Mesendoderm (in vitro differentiated cells): ENCODE measurements at regions not wholly inside any gene's neighbourhood (a gene's known extent, or its start where the extent isn't known, plus 50 kb on each side); places are given as distances from the start of the nearest gene placed in this dataset.
A peak's percentile ranks its signal among the peaks of the same experiment; 100 is the strongest.
"Not testable (repeated sequence)": the region's sequence is repeated elsewhere in the genome, so short reads cannot be mapped to it uniquely, and the experiment has no call there.

ENCODE experiments used
- DNase-seq: peaks from one replicate; pipeline ENCODE4 v3.0.0; 2013
- H2AK5ac ChIP-seq: 2 replicates; pipeline ENCODE4 v1.6.1; 2013; ENCODE audit warnings: low read length, inconsistent platforms
- H2BK120ac ChIP-seq: 2 replicates; pipeline ENCODE4 v1.6.1; 2013; ENCODE audit warnings: low read depth, mild to moderate bottlenecking, low read length, moderate library complexity, mixed read lengths
- H2BK15ac ChIP-seq: replicated peaks from 2 replicates; pipeline ENCODE4 v1.6.1; 2013; ENCODE audit warnings: low read depth, mild to moderate bottlenecking, moderate library complexity
- H2BK5ac ChIP-seq: 2 replicates; pipeline ENCODE4 v1.6.1; 2013; ENCODE audit warnings: low read length, inconsistent platforms
- H3K18ac ChIP-seq: 2 replicates; pipeline ENCODE4 v1.6.1; 2013; ENCODE audit warnings: mild to moderate bottlenecking, low read length, mixed read lengths
- H3K23ac ChIP-seq: one replicate; pipeline ENCODE4 v1.6.1; 2013; ENCODE audit warnings: low read length
- H3K27ac ChIP-seq: 2 replicates; pipeline ENCODE4 v1.5.1; 2013; ENCODE audit warnings: low read depth, mild to moderate bottlenecking, inconsistent platforms, low read length, moderate library complexity
- H3K27me3 ChIP-seq: 2 replicates; pipeline ENCODE4 v1.6.1; 2013; ENCODE audit warnings: low read length, control low read depth, mild to moderate bottlenecking, inconsistent platforms; ENCODE audit not compliant: insufficient read depth, poor library complexity
- H3K36me3 ChIP-seq: 2 replicates; pipeline ENCODE4 v1.6.1; 2013; ENCODE audit warnings: low read length, inconsistent platforms; ENCODE audit not compliant: control insufficient read depth, insufficient read depth
- H3K4ac ChIP-seq: one replicate; pipeline ENCODE4 v1.6.1; 2013; ENCODE audit warnings: low read depth, mild to moderate bottlenecking, low read length, moderate library complexity
- H3K4me1 ChIP-seq: 2 replicates; pipeline ENCODE4 v1.6.1; 2013; ENCODE audit warnings: low read depth, low read length, inconsistent platforms; ENCODE audit not compliant: control insufficient read depth
- H3K4me2 ChIP-seq: 2 replicates; pipeline ENCODE4 v1.6.1; 2013; ENCODE audit warnings: low read length
- H3K4me3 ChIP-seq: 2 replicates; pipeline ENCODE4 v1.5.1; 2013; ENCODE audit warnings: mild to moderate bottlenecking, low read length
- H3K56ac ChIP-seq: one replicate; pipeline ENCODE4 v1.6.1; 2013; ENCODE audit warnings: low read length
- H3K79me1 ChIP-seq: 2 replicates; pipeline ENCODE4 v1.6.1; 2013; ENCODE audit warnings: low read length, inconsistent platforms
- H3K79me2 ChIP-seq: 2 replicates; pipeline ENCODE4 v1.6.1; 2013; ENCODE audit warnings: mild to moderate bottlenecking, low read length; ENCODE audit not compliant: control insufficient read depth, insufficient read depth
- H3K9ac ChIP-seq: 2 replicates; pipeline ENCODE4 v1.6.1; 2013; ENCODE audit warnings: low read length, inconsistent platforms
- H4K5ac ChIP-seq: one replicate; pipeline ENCODE4 v1.6.1; 2013; ENCODE audit warnings: low read length
- H4K8ac ChIP-seq: one replicate; pipeline ENCODE4 v1.6.1; 2013; ENCODE audit warnings: low read depth, mild to moderate bottlenecking, control low read depth, low read length, moderate library complexity
- WGBS: extraction: QIAGEN DNeasy Blood & Tissue Kit; methylation state at CpG from one replicate; pipeline ENCODE4 v1.1.7; 2013; ENCODE audit warnings: low lambda C conversion rate, missing lambda C conversion rate; ENCODE audit not compliant: insufficient coverage; ENCODE audit errors: extremely low coverage; 5-methylcytosine and 5-hydroxymethylcytosine counted together

DNA sequence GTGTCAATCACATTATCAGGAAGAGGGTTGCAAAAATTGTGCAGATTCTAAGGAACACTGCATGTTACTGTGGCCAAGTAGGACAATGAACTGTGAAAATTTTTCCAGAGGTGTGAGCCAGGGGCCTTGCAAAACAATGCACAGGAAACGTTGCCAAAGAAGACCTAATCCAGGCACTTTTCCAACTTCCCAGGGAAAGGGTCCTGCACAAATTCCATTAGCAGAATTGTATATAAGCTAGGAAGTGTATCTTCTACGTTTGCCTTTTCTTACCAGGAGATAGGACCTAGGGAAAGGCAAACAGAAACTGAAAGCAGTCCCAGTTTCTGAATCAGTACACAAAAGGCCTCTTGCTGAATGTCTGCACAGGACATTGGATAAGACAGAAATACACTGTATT, 1888.3 kb upstream of the CELF4 start:
- Histone ChIP-seq H3K18ac (no peak overlapping the region), H3K9ac (no peak overlapping the region), H2BK120ac (no peak overlapping the region), H3K23ac (no peak overlapping the region), H4K5ac (no peak overlapping the region), H2BK5ac (no peak overlapping the region), H3K4ac (no peak overlapping the region), H3K27me3 (no peaks in the 10 kb centered on the region), H3K27ac (no peak overlapping the region), H3K4me3 (no peak overlapping the region), H3K79me1 (no peaks in the 10 kb centered on the region), H3K79me2 (no peaks in the 10 kb centered on the region), H2AK5ac (no peak overlapping the region), H3K4me1 (peaks cover 2% of the 10 kb centered on the region), H3K36me3 (no peaks in the 10 kb centered on the region), H4K8ac (no peak overlapping the region), H3K4me2 (no peak overlapping the region), H3K56ac (no peak overlapping the region), H2BK15ac (no peak overlapping the region)
- WGBS, result no CpG with 5 or more reads among the region's 2 CpGs
- DNase-seq, result peak; percentile 24

- H2AK5ac ChIP-seq, result no peak overlapping the region
- no peak for DNase-seq
- no peak overlapping the region for H2BK120ac ChIP-seq
- no peaks in the 10 kb centered on the region for H3K27me3 ChIP-seq
- H2BK5ac ChIP-seq, result no peak overlapping the region
- H3K18ac ChIP-seq, result no peak overlapping the region
- no peak overlapping the region for H3K56ac ChIP-seq
- H3K4me3 ChIP-seq, result no peak overlapping the region
- no peak overlapping the region for H3K23ac ChIP-seq
- no peak overlapping the region for H4K5ac ChIP-seq
- H3K9ac ChIP-seq, result no peak overlapping the region
- peaks cover 2% of the 10 kb centered on the region for H3K4me1 ChIP-seq
- H3K79me2 ChIP-seq, result no peaks in the 10 kb centered on the region
- H3K79me1 ChIP-seq, result no peaks in the 10 kb centered on the region
- no peak overlapping the region for H4K8ac ChIP-seq
- no CpG with 5 or more reads among the region's 2 CpGs for WGBS
- H3K27ac ChIP-seq, result no peak overlapping the region
- H3K4me2 ChIP-seq, result no peak overlapping the region
- H2BK15ac ChIP-seq, result peak overlapping the region; percentile 11
- no peaks in the 10 kb centered on the region for H3K36me3 ChIP-seq
- H3K4ac ChIP-seq, result no peak overlapping the region
Observed at GRCh38 chr18:39453356-39453755, 1887.8 kb upstream of the CELF4 start.

DNA sequence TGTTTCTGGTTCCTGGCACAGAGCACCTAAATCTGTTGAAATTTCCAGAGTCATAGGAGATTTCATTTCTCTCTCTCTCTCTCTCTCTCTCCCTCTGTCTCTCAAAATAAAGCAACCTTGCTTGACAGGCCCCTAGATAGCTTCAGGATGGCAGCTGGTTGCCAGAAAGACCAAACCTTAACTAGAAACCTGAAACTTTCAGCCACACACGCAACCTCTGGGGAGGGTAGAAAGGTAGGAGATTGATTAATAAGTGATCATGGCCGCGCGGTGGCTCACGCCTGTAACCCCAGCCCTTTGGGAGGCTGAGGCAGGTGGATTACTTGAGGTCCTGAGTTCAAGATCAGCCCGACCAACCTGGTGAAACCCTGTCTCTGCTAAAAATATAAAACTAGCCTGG, 1885.4 kb upstream of the CELF4 start:
- Histone ChIP-seq H3K79me2 (no peaks in the 10 kb centered on the region), H3K4me3 (no peak overlapping the region), H4K8ac (no peak overlapping the region), H3K18ac (no peak overlapping the region), H3K4me2 (no peak overlapping the region), H3K27ac (no peak overlapping the region), H4K5ac (no peak overlapping the region), H2BK15ac (no peak overlapping the region), H3K27me3 (no peaks in the 10 kb centered on the region), H3K56ac (no peak overlapping the region), H3K4ac (no peak overlapping the region), H2BK5ac (no peak overlapping the region), H3K79me1 (no peaks in the 10 kb centered on the region), H3K36me3 (no peaks in the 10 kb centered on the region), H3K9ac (no peak overlapping the region), H3K23ac (no peak overlapping the region), H2BK120ac (no peak overlapping the region), H3K4me1 (peaks cover 2% of the 10 kb centered on the region), H2AK5ac (no peak overlapping the region)
- WGBS, result no CpG with 5 or more reads among the region's 6 CpGs
- no peak for DNase-seq

DNA sequence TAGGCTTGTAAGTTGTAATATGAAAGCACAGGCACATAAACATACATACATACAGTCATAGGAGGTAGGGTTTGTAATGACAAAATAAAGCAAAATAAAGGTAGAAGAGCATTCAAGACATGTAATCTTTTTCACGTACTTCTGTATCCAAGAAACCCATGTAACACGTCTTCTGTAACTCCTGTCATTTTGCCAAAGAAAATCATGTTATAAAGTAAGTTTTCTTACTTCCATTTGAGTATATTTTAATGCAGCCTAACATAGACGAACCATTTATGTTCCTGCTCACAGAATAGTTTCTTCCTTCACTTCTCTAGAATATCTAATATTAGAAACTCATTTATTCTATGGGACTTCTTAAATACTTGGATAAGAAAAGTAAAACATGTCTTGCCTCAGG, 1884.0 kb upstream of the CELF4 start:
- Histone ChIP-seq H3K18ac (no peak overlapping the region), H3K56ac (no peak overlapping the region), H4K8ac (no peak overlapping the region), H3K36me3 (no peaks in the 10 kb centered on the region), H3K79me2 (no peaks in the 10 kb centered on the region), H2BK5ac (no peak overlapping the region), H3K4me2 (no peak overlapping the region), H3K4ac (no peak overlapping the region), H3K23ac (no peak overlapping the region), H3K9ac (no peak overlapping the region), H2AK5ac (no peak overlapping the region), H4K5ac (no peak overlapping the region), H3K27ac (no peak overlapping the region), H2BK120ac (no peak overlapping the region), H3K4me1 (peaks cover 2% of the 10 kb centered on the region), H2BK15ac (no peak overlapping the region), H3K4me3 (no peak overlapping the region), H3K27me3 (no peaks in the 10 kb centered on the region), H3K79me1 (no peaks in the 10 kb centered on the region)
- WGBS, result no CpG with 5 or more reads among the region's 3 CpGs
- no peak for DNase-seq

- no peak overlapping the region for H3K27ac ChIP-seq
- no peak overlapping the region for H3K23ac ChIP-seq
- H3K4me2 ChIP-seq, result no peak overlapping the region
- H2BK15ac ChIP-seq, result no peak overlapping the region
- peaks cover under 1% of the 10 kb centered on the region for H3K4me1 ChIP-seq
- no peak overlapping the region for H2BK5ac ChIP-seq
- H2BK120ac ChIP-seq, result no peak overlapping the region
- no peaks in the 10 kb centered on the region for H3K36me3 ChIP-seq
- no peak overlapping the region for H2AK5ac ChIP-seq
- no peaks in the 10 kb centered on the region for H3K79me1 ChIP-seq
- H3K79me2 ChIP-seq, result no peaks in the 10 kb centered on the region
- no peak overlapping the region for H3K9ac ChIP-seq
- H3K27me3 ChIP-seq, result no peaks in the 10 kb centered on the region
- H4K5ac ChIP-seq, result no peak overlapping the region
- H3K4ac ChIP-seq, result no peak overlapping the region
- no peak overlapping the region for H3K4me3 ChIP-seq
- WGBS, result no CpG with 5 or more reads among the region's 1 CpG
- H3K18ac ChIP-seq, result no peak overlapping the region
- H4K8ac ChIP-seq, result no peak overlapping the region
- H3K56ac ChIP-seq, result no peak overlapping the region
- no peak for DNase-seq
Observed at GRCh38 chr18:39448942-39449341, 1883.3 kb upstream of the CELF4 start.

- H3K4ac ChIP-seq, H3K56ac ChIP-seq, H3K18ac ChIP-seq, H4K5ac ChIP-seq, H3K79me2 ChIP-seq, H3K79me1 ChIP-seq, H2AK5ac ChIP-seq, H3K4me1 ChIP-seq, H3K27me3 ChIP-seq, H3K4me3 ChIP-seq, DNase-seq, H3K36me3 ChIP-seq, H2BK120ac ChIP-seq, H3K4me2 ChIP-seq, H2BK15ac ChIP-seq, H3K27ac ChIP-seq, H3K9ac ChIP-seq, H3K23ac ChIP-seq, H4K8ac ChIP-seq, H2BK5ac ChIP-seq: not testable (repeated sequence)
- WGBS, result no CpG with 5 or more reads among the region's 2 CpGs
Observed at GRCh38 chr18:39444957-39445356, 1879.4 kb upstream of the CELF4 start.
